HPDE6-E6E7 (cell line): ENCODE measurements at regions not wholly inside any gene's neighbourhood (a gene's known extent, or its start where the extent isn't known, plus 50 kb on each side); places are given as distances from the start of the nearest gene placed in this dataset.
"Not testable (repeated sequence)": the region's sequence is repeated elsewhere in the genome, so short reads cannot be mapped to it uniquely, and the experiment has no call there.

Experiments
- DNase-seq: peaks from one replicate; pipeline ENCODE4 v3.0.0; 2011; ENCODE audit warnings: missing footprints; ENCODE audit errors: extremely low spot score

DNA sequence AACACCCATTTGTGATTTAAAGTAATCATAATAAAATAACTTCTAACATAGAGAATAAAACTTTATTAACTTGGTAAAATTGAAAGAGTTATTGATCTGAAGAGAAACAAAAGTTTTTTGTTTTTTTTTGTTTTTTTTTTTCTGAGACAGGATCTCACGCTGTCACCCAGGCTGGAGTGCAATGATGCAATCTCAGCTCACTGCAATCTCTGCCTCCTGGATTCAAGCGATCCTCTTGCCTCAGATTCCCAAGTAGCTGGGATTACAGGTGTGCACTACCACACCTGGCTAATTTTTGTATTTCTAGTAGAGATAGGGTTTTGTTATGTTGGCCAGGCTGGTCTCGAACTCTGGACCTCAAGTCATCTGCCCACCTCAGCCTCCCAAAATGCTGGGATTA, 116.5 kb upstream of the SPATA31D4 start:
- not testable (repeated sequence) for DNase-seq

DNA sequence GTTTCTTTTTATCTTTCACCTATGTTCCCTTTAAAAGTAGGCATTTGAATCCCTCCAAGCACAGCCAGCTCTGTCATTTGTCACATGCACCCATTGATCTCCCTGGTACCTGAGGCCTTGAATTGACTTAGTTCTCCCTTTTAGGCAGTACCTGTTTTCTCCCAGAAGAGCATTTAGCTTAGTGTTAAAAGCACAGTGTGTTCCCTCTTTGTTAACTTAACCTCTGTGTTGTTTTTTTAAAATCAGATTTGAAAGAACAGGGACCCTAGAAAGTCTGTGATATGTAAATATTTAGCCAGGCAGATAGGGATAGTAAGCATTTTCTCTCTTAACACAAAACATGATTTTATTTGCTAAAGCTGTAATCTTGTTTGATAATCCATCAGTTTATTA, 113.8 kb upstream of the SPATA31D4 start:
- DNase-seq: no peak

DNA sequence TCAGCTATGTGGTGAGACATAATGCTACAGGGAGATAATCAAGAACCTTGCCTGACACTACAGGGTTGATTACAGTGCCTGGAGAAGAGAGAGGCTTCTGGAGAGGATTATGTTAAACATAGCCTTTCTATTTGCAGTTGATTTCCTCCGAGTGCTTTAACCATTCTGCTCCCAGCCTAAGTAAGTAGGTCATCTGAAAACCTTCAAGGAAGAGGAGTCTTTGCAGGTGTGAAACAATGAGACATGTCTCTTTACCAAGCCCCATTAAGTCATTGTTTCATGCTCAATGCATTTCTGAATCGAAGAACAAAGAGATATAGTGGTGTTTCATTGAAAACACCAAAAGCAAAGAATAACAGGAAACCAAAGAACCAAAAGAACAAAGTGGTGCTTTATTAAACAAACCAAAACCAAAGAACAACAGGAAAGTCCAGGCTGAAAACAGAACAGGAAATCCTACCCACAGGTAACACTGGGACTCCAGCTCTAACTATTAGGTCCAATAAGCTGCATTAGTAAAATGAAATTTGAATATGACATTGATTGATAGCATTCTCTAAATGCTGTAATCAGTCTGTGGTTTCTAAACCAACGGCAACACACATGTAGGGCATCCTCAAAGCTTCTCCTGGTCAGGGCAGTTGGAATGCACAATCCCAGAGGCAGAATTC, 113.3 kb upstream of the SPATA31D4 start:
- no peak for DNase-seq

DNA sequence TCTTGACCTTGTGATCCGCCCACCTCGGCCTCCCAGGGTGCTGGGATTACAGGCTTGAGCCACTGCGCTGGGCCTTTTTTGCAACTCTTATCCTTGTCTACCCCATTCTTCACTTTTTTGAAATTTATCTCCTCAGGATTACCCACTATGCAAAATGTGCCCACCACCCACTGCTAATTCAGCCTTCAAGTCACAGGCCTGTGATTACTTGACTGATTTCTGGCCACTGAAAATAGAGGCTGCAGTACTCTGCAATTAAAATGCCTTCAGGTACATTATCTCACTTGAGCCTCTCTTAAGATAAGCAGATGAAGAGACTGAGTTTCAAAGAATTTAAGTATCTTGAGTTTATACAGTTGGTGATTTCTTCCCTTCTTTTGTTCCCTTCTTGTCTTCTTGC, 112.4 kb upstream of the SPATA31D4 start:
- no peak for DNase-seq

DNA sequence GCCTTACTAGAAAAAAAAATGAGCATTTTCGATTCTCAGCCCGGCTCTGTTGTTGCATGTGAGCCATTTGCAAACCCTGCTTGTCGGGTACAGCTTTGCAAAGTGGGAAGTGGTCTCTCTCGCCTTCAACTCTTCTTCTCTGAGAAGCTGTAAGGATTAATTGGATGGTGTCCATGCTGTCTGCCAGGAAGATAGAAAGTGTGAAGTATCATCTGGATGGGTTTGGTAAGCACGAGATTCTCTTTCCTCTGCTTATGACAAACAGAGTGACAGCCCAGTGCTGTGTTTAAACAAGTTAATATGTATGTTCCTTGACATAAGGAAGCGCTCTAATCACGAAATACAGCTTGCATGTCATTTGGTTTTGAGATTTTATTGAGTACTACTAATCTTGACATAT, 109.1 kb upstream of the SPATA31D4 start:
- no peak for DNase-seq

DNA sequence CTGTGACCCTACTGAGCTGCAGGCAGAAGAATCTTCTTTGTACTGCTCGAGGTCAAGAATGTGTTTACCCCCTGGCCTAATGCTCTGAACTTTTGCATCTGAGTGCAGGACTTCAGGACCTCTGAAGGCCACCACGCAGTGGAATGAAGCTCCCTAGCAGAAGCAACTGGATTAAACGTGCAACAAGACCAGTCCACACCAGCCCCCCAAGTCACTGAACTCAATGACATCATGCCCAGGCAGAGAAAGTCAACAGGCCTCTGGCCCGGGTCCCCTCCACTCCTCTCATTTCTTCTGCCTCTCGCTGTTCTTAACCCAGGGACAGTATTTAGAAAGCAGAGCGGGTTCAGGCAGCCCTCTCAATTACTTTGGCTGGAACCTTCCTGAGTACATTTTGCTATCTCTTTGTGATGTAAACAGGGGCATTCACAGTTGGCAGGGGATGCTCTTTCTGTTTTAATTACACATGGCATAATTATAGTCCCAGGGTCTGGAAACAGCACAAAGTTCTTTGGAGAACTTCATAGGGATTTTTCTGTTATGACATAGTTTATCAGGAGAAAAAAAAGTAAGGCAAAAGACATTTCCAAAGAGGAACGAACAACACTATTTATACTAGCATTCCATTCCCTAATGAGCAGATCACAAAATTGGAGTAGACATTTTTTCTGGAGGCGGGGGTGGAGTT, 108.2 kb upstream of the SPATA31D4 start:
- DNase-seq: no peak

DNA sequence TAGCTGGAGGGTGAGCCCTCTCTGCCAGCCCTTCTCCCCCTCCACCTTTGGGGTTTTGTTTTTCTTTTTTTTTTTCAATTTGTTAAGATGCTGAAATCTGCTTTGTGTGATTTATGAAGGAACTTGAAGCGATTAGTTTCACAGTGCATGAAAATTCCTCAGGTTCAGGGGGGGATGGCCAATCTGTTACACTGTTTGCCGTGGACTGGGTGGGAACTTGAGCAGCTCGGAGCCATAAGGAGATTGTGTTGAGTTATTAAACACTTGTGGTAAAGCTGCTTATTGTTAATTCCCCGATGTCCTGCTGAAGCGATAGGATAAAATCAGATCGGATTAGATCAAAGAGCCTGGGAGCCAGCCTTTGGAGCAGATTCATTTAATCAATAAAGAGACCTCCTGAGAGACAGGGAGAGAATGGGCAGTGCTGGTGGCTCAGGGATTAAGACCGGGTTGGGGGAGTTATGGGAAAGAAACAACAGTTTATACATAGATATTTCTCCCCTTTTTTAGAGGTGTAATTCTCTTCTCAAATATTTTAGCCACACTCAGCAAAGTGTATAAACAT, 105.8 kb upstream of the SPATA31D4 start:
- no peak for DNase-seq

DNA sequence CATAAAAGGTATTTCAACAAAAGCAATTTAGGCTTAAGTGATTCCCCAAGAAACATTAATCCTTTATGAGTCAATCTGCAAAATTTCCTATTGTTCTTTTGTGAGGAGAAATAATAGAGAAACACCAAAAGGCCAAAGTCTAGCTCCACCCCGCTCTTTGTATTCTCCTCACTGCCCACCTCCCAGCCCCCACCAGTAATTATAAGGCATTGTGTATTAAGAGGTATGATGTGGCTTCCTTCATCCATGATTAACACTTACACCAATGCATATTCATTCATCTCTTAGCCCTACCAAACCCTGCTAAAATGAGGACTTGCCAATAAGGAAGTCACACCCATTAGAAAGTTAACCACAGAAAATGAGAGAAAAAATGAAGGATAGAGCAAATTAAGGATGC, 105.3 kb upstream of the SPATA31D4 start:
- no peak for DNase-seq

DNA sequence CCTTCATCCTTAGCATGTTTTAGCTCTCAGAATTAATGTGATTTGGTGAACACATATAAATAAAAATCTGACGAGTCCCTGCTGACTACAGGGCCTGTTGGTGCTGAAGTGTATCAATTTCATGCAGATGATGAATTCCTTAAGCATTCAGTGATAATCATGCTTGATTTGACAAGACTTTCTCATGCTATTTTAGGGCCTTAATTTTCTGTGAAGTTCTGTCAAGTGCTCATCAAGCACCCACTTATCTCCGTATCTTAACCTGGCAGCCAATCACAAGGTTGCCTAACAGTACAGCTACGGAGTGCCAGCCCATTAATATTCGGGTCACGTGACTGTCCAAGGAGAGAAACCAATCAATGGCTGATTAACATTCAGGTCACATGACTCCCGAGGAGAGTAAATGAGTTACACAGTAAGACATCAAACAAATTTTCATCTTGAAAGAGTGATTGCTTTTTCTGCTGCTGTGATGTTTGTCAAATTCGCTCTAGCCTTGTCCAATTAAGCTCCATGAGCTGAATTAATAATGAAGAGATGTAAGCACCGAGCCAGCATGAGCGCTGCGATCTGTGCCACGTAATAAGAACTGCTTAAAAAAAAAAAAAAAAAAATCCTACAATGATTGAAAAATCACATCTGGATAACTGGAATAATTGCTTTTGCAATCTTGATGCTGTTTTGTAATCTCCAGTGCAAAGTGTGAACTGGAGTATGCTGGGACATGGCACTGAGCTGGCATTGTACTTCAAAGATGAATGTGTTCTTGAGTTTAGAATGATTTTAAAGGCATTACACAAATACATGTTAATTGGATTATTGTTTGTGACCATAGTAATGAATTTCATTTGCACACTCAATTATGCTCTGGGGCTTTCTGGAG, 104.3 kb upstream of the SPATA31D4 start:
- no peak for DNase-seq

DNA sequence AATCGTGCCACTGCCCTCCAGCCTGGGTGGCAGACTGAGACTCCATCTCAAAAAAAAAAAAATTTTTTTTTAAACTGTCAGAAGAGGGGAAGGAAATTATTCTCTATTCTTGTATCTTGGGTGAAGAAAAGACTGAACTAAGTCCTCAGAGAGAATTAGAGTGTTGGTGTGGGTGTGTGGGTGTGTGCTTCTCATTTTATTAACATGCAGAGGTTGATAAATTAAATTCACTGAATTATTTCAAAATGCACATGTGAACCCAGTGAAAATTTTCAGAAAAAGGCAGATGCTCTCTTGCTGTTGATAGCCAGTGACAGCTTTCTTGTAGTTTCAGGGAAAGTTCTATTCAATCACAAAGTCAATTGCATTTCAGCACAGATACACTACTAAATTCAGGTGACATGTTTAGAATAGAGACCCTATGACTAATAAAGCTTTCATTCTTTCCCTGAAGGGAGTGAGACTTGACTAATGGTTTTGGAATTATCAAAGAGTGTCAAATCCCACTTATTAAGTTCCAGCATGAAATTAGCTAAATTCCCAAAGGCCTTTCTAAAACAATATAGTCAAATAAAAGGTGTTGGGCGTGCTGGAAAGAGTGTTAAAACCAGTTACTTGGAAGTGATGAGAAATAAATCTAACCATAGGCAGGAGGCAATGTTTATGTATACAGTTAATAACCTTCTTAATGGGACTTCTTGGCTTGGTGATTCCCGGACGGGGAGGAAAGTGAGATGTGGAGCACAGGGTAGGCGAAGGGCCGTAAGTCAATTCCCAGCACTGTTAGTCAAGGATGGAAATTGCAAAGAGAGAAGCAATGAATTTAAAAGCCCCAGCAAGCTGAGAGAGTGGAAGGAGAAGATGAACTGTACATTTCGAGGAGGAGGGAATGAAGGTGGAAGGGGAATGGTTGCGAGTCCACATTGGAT, 103.2 kb upstream of the SPATA31D4 start:
- no peak for DNase-seq

DNA sequence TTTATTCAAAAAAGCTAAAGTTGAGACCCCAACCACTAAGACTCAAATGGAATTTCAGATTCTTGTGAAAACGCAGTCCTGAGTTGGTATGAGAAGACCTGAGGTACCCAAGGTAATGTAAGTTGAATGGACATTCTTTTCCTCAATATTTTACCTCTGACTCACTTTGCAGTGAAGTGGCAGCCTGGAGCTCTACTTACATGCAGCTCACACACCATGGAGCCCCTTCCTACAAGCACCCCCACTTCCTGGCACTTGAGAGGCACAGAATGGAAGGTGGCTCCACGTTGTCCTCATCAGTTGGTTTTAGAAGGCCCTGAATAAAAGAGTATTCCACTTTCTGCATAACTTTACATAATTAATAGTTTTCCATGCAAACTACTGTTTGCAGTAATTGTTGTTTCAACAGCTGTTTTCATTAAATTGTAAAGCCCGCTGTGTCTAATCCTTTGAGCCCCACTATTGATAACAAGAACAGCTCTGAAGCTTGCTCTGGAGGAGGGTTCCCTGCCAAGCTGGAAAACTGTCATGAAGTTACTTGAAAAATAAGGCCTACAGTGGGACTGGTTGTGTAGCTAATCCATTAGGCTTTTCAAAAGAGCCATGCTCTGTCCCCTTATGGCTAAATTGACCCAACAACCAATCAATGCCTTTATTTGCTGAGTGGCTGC, 102.2 kb upstream of the SPATA31D4 start:
- peak; percentile 37 for DNase-seq

DNA sequence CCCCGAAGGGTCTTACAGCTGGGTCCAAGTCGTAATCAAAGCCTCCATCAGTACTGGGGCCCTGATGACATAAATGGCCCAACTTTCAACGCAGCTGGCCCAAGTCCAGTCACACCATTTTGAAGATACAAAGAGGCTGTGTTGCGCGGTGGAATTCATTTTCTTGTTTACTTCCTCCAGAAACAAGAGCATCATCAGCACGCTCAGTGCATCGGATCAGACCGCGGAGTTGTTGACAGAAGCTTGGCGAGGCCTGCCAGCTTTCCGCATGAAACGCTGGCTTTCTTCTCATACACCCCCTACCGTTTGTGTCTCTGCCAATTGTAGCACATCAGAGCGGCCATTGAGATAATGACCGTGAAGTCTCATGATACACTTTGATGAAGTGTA, 101.7 kb upstream of the SPATA31D4 start:
- DNase-seq: no peak

DNA sequence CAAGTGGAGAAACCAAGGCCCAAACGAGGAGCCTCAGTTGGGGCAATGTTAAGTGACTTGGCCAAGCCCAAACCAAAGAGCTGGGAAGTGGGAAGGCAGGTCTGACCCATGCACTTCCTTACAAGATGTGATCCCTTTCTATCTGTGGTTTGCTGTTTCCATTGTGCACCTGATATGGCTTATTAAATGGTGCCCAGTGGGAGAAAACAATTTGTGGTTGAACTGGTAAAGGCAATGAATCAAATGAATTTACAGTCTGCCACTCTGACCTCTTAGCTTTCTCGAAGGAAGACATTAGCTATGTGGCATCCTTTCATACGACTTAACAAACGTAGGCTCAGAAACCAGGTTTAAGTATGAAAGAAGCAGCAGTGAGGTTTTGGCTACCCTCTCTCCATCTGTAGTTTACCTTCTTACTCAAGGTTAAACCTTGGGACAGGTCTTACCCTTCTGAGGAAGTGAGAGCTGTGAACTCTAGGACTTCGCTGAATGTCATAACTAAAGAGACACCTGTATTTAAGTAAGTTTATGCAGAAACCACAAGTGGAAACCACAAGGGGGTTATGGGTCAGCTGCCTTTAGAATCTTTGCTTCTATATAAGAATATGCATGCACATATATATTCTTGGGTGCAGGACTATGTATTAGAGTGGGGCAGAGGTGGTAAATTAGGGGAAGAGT, 100.5 kb upstream of the SPATA31D4 start:
- no peak for DNase-seq

DNA sequence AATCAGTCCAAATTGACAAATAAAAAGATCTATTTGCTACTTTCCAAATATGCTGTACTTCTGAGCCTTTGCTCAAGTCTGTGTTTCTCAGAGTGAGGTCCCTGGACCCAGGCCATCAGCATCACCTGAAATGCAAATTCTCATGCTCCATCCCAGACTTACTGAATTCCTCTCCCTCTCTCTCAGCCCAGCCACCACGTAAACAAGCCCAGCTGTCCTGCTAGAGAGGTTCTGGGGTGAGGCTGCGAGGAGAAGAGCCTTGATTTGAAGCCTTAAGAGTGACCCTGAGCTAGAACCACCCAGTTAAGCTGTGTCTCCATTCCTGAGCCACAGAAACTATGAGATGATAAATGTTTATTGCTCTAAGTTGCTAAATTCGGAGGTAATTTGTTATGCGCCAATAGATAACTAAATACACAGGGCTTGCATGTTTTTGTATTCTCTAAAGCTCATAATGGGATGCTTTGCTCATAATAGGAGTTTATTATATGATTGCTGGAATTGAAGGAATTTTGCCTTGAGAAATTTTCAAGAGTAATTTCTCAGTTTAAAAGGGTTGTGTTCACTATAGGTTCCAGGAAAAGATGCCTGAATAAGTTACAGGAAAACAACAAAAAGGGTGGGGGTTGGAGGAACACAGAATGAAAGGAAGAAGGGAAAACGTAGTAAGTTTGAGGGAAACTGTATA, 98.9 kb upstream of the SPATA31D4 start:
- no peak for DNase-seq

DNA sequence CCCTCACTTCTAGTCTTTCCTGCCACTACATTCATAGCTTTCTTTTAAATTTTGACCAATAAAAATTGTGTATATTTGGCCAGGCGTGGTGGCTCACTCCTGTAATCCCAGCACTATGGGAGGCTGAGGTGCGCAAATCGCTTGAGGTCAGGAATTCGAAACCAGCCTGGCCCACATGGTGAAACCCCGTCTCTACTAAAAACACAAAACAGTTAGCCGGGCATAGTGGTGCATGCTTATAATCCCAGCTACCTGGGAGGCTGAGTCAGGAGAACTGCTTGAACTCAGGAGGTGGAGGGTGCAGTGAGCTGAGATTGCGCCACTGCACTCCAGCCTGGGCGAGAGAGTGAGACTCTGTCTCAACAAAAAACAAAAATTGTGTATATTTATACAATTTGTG, 97.8 kb upstream of the SPATA31D4 start:
- DNase-seq: not testable (repeated sequence)

DNA sequence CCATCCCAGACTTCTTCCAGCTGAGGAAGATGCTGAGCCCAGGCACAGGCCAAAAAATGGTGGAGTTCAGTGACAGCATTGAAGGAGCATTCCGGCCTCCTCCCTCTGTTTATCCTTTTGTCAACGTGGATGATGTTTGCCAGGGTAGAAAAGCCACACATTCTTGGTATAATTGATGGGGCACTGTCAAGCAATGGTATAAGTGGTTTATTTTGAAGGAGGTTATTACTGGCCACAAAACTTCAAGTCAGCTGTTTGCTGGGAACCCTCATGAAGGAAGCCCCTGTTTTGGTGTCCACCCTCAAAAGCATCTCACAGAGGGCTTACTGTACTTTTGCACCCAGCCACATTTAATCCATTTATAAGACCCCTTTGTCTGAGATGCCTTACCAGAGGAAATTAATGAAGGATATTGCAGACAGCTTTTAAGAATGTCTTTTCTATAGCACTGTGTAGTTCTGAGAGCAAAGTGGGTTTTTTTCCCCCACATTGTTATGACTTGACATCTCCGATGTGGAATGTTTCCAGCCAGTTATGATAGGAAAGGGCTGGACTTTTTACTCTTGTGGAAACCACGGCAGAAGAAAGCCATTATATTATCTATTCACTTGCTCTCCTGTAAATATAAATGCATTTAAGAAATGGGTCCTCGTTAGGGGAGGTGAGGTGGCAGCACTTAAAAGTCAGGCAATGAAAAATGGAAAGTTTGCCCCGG, 95.5 kb upstream of the SPATA31D4 start:
- no peak for DNase-seq

DNA sequence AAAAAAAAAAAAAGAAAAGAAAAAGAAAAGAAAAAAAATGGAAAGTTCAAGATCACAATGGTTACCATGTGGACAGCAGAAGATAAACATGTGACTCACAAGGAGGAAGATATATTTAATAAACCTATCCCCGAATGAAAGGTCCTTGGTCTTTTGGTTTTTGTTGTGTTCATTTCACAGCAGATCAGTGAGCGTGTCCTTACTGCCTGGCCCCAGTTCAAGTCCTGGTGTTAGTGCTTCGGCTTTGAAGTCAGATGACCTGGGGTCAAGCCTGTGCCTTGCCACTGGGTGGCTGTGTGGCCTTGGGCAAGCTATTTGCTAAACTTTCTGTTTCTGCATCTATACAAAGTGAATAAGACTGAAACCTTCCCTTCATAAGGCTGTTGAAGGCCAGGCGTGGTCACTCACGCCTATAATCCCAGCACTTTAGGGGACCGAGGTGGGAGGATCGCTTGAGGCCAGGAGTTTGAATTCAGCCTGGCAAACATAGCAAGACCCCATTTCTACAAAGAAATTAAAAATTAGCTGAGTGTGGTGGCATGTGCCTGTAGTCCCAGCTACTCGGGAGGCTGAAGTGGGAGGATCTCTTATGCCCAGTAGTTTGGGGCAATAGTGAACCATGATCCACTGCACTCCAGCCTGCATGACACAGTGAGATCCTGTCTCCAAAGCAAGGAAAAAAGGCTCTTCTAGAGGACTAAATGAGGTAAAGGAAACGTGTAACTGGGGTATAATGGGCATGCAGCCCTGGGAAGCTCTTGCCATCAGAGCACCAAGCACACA, 94.5 kb upstream of the SPATA31D4 start:
- DNase-seq: no peak

DNA sequence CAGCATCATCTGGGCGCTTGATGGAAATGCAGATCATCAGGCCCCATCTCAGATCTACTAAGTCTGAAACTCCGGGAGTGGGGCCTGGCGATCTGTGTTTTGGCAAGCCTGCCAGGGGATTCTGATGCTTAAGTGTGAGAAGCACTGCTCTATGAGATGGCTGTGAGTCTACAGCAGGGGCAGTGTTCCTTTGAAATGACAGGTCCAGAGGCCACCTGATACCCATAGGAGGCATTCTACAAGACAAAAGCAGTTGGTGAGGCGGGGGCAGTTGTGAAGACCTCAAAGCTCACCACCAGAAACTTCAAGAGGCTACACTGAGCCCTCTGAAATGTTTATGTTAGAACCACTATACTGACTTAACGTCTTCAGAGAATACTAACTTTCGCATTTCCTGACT, 86.9 kb upstream of the SPATA31D4 start:
- no peak for DNase-seq
